Left colon (tissue), 2 donors: ENCODE measurements at regions not wholly inside any gene's neighbourhood (a gene's known extent, or its start where the extent isn't known, plus 50 kb on each side); places are given as distances from the start of the nearest gene placed in this dataset.

Experiments used
- ATAC-seq: fragments of 200-7000 bp; cut with Tn5 transposase; one replicate; pipeline ENCODE4 v1.9.1; 2020; ENCODE audit warnings: mild to moderate bottlenecking, moderate library complexity
- DNase-seq, 2 donors: peaks; one replicate each; pipeline ENCODE4 v3.0.0-alpha.2; 2020
- intact Hi-C, 2 donors: fragments of 100-400 bp; cut with DNase I in 1 of 2; cut with micrococcal nuclease in 1 of 2; formaldehyde crosslinking; loops; one replicate each; pipeline versions ENCODE4 v1.11.2 to v1.14.0; 2022; cut with DNase I, micrococcal nuclease
- donor health status: DM: no; HTN: no; CAD: no.
- donor health status: DM: yes; HTN: yes; CAD: no.

DNA sequence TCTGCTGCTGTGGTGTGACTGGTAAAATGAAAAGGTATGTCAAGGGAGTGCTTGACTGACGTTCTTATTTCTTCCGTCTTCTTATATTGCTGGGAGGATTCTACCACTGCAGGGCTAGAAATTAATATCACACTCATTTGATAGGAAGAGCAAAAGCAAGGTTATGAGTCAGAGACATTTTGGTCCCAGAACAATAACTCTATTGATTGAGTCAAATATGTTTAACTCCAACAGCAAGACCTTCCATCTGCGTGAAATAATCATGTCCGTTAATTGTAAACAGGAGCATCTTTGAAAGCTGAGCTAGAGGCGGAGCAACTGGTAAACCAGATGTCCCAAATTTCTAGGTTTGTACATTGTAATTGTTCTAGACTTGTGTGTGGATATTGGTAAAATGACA is 1293.6 kb downstream of the AACS start:
- intact Hi-C loops = no loop called here
- no peak for ATAC-seq
- no peak for DNase-seq

DNA sequence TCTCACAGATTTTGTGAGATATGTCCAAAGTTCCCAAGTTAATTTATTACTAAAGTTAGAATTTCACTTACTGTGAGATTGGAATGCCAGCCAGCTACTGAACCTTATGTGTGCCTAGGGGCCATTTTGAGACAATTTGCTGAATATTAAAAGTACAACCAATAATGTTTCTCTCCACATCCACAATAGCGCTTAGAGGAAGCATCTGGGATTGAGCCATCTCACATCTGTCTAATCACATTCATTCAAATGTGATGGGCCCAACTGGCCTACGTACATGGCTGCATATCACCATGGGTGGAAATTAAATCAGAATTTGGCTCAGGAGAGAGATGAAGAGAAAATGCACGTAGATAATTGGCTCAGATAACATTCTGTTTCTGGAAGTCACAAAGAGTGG is 1294.0 kb downstream of the AACS start:
- intact Hi-C loops = no loop called here
- ATAC-seq (no peak), DNase-seq (no peak)

DNA sequence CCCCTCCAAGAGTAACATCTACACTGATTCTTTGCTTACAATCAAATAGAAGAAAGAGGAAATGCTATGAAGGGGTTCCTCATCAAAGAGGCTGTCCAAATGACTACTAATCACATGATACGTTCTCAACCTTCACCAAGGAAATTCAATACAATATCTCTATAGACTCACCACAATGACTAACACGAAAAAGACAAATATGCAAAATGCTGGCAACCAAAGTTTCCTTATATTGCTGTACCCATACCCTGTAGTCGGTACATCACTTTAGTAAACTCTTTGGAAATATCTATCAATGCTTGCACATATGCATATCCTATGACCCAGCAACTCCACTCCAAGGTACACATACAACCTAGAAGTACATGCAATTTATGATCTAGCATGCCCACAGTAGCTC is 1296.6 kb downstream of the AACS start:
- DNase-seq (no peak), ATAC-seq (no peak)
- intact Hi-C loops = no loop called here

DNA sequence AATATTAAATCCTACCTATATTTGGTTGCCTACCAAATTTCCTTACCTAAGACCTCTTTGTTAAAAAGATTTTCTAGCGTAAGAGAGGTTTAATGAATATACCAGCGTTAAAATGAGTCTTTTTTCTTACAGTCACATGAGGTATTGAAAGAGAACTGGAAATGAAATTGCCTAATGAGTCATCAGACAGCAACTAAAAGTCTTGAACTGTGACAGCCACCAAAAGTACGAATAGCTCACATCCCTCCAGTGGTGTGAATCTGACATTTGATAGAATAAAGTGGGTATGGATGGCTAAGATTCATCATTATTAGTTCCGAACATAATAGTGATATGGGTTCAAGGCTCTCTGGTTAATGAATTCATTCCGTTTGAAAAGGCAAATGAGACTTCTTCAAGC is 1297.3 kb downstream of the AACS start:
- ATAC-seq (no peak), DNase-seq (no peak)
- intact Hi-C loops = no loop called here

DNA sequence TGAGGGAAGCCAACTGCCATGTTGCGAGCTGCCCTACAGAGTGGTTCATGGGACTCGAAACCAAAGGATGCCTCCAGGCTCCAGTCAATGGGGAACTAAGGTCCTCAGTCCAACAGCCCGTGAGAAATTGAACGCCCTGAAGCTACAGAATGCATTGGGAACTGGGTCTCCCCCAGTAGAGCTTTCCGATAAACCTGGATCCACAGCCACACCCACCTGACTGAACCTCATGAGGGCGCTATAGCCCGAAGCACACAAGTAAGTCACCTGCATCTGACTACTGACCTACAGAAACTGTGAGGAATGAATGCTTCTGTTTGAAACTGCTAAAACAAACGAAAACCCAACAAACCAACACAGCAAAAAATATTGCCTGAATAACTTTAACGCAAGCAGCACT is 1297.7 kb downstream of the AACS start:
- intact Hi-C loops = no loop called here
- DNase-seq = no peak
- ATAC-seq = no peak

DNA sequence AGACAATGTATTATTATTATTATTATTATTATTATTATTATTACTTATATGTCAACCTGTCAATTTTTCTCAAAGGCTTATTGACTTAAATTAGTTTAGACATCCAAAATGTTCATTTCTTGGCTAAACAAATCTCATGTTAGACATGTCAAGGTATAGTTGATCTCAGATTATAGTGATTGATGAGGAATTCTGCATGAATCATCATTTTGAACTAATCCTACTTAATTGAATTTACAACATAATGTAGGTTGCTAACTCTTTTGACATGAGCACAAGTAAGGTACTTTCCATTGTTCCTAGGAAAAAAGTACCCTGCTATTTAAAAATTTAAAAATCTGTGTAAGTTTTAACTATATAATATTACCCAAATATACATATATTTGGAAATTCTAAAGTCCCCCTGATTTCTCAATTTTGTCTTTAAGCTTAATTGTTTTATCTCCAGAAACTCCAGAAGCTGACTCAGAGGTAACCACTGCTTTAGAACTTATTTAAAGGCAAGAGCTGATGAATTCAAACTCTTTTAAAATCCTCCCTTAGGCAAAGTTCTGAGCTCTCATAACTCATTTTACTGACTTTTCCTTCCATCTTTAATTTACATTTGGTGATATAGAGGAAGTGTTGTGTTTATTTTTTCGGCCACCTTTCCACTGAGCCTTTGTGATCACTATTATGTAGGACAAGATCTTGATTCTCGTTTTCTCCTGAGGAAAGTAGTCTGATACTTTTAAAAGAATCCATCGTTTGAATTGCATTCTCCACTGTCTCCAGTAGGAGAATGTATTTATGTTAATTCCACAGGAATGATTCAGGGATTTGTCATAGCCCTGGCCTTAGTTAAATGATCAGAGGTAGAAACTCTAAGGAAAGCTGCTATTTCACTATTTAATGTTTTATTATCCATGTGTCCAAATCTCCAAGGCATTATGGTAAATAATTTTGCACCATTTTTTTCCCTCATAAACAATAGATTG is 1304.5 kb downstream of the AACS start:
- intact Hi-C loops = no loop called here
- ATAC-seq (no peak), DNase-seq (no peak)

DNA sequence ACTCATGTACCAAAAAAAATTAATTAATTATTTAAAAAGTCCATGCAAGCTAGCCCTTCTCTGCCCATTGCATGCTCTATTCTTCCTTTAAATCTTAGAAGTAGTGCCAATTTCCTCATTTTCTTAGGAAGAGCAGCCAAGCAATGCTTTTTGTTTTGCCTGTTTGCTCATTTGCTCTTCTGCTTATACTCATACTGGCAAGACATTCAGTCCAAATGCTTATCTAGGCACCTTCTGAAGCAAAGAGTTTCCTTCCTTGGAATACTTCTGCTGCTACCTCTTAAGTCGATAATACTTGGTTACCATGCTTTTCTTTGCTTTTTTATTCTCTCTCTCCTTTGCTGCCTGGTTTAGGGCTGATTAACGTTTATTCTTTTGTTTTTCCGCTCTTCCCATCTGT is 1318.3 kb downstream of the AACS start:
- ATAC-seq (no peak), DNase-seq (no peak)
- intact Hi-C loops = no loop called here

DNA sequence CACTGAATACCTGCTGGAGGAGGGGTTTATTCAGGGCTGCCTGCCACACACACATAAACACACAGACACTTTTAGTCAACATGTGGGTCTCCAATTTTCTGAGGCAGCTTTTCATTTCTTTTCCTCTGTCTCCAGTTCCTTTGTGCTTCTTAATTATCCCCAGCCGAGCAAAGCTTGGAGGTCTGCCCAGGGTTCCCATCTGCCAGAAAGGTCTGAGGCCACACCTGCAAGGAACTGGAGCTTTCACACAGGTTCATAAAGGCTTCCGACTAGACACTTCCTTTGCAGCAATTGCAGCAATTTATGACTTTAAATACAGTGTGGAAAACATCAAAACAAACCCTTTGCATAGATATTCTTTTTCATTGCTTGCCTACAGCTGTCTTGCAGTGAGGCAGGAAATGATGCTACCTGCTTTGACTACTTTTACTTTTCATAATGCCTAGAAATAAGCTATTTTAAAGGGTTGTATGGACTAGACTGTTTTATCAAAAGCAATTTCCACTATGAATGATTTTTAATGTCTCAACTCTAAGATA is 1318.9 kb downstream of the AACS start:
- ATAC-seq = no peak
- intact Hi-C loops = no loop called here
- no peak for DNase-seq

DNA sequence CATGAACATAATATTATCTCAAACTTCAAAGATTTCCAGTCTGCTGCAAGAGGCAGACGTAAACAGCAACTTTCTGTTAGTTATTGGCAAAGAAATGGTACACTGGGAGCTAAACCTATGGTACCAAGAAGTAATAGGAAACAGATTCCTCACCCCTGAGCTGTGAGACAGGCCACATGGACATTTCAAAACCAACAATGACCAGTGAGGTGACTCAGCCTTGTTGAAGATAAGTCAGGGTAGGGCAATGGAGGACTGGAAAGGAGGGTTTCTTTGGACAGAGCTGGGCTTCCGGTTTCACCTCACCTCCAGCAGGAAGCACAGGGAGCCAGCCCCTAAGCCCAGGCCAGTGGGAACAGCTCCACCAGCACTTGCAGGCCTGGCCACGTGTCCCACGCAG is 1320.5 kb downstream of the AACS start:
- intact Hi-C loops = no loop called here
- no peak for ATAC-seq
- DNase-seq = no peak

DNA sequence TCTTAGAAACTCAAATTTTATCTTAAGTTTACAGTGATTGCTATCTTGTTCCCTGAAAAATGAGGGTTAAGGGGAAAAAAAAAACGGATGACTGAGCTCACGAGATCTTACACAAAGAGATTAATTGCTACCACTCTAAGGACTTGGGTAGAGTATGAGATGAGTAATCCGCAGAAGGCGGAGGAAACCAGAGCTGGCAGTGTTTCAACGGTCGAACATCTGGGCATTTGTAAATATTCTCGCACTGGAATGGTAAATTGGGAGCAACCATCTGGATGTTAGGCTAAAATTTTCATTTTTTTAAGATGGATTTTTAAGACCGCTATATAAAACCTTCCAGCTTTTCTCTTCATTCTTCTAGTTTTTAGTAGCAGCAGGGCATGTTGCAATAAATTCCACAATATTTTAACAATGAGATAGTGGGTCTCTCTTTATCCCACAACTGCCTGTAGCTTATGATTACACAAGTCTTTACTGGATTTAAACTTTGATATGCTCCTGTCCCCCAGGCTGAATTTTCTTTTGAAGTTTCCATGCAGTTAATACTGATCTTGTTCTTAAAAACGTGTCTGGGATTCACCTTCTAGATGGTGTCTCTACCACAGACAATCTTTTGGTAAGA is 1324.1 kb downstream of the AACS start:
- DNase-seq = peak in 1 of 2 donors; percentile 14
- intact Hi-C loops = no loop called here
- no peak for ATAC-seq

DNA sequence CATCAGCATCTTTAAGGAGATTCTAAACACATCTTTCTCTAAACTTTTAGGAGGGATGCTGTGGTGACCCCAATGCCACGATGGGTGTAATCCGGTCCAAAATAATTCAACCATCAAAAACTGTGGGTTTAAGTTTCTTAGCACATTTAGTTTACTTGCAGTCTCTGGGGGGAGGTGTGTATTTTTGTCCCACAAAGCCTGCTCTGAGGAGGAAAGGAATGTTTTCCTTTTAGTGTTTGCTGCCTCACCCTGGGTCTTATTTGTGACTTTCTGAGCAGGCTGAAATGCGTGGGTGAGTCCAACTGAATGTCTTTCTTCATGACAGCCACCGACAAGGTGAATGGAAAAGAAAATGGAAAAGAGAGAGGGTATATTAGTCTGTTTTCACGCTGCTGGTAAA is 1324.7 kb downstream of the AACS start:
- intact Hi-C loops = no loop called here
- DNase-seq (no peak), ATAC-seq (no peak)

DNA sequence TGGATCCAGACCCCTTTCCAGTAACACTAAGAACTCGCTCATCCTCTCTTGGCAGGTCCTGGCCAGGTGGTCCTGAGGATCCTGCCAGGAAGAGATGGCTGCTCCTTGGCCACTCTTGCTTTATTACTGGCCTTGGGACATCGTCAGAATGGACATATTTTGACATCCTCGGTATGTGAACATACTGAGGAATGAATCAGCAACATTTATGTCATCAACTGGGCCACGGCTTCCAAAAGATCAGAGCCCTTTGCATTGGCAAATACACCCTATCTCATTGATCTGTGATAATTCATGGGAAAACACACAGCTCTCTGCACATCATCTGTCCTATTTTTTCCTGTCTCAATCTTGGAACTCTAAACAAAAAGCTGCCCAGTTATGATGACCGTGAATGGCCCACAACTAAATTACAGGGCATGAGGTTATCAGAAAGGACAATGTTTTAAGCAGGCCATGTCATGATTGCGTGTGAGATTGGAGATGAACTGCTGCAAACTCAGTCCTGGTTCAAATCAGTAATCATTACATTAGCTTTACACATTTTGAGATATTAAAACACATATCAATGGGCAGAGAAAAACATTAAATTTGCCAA is 1325.8 kb downstream of the AACS start:
- intact Hi-C loops = no loop called here
- ATAC-seq (no peak), DNase-seq (no peak)

DNA sequence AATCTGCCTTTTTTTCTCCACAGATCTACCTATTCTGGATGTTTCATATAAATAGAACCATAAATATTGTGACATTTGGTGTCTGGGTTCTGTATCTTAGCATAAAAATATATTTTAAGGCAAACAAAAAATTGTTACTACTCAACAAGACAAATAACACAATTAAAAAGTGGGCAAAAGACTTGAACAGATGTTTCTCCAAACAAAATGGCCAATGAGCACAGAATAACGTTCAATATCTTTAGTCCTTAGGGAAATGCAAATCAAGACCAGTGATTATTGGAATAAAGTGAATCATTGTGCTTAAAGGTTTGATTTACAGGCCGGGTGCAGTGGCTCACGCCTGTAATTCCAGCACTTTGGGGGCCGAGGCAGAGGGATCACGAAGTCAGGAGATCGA is 1331.3 kb downstream of the AACS start:
- intact Hi-C loops = no loop called here
- DNase-seq (no peak), ATAC-seq (no peak)

DNA sequence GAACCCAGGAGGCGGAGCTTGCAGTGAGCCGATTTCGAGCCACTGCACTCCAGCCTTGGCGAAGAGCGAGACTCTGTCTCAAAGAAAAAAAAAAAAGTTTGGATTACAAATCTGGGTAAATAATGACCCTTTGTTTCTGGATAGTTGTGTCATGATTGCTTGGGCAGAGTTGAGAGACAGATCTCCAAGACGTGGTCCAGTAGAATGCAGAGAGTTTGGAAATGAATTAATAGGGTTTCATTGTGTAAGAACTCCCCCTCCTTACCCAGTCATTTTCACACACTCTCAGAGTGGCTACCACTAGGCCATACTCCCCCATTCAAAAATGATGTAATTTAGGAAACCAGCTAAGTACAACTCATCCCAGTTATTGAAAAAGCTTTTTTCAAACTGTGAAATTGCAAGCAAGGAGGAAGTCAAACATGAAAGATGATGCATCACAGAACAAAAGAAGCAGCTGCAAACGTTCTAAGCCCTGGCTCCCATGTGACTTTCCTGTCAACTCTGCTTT is 1331.9 kb downstream of the AACS start:
- DNase-seq (no peak), ATAC-seq (no peak)
- intact Hi-C loops = no loop called here

DNA sequence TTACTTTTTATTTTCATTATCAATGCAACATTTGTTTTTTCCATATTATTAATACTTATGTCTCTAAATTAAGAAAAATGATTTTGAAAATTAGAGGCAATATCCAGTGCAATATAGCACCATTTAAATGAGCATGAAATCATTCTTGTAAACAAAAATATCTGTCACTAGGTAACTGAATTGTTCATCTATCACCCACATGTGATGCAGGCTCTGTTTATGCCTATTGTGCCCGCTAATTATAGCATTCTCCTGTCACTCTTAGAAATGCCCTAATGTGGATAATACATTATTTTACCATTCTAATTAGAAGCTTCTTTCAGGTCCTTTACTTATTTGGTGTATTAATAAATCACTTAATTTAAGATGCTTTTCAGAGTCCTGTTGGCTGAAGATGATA is 1332.4 kb downstream of the AACS start:
- no peak for ATAC-seq
- DNase-seq = no peak
- intact Hi-C loops = no loop called here

DNA sequence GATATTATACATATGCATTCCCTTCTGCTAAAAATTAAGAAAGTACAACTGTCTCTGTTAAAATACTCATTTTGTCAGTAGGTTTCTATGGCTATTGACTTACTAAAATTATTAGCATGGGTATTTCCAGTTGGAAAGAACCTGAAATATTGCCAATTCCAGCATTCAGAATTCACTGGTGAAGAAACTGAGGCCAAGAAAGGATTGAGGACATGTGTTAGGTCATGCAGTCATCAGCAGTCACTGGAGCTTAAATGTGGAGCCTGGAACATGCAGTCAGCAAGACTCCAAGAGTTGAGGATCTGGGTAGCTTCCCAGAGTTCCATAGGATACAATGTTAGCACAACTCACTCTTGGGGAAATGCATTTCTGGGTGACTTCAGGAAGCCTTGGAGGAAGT is 1335.6 kb downstream of the AACS start:
- ATAC-seq = no peak
- DNase-seq = no peak
- intact Hi-C loops = no loop called here

DNA sequence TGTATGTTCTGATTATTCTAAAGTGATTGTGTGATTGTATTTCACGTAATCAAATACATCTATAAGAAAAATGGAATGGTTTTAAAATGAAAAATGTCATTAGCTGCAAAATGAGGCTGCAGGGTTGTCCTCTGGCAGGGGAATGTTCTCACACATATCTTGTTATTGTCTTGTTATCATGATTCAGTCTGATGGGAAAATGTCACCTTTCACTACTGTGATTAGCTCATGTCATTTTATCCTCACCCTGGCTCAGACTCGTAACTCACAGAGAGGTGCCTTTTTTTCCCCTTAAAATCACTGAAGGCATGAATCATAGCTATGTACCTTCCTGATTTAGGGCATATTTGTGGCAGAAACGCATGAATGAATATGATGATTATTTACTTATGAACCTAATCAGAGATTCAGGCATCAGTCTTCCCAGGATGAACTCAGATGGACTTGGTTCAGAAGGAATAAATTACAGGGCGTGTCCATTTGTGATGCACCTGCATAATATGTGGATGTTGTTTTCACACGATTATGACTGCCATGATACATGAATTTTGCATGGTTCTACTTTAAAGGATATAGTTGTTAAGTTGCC is 1339.2 kb downstream of the AACS start:
- DNase-seq (no peak), ATAC-seq (no peak)
- intact Hi-C loops = no loop called here

DNA sequence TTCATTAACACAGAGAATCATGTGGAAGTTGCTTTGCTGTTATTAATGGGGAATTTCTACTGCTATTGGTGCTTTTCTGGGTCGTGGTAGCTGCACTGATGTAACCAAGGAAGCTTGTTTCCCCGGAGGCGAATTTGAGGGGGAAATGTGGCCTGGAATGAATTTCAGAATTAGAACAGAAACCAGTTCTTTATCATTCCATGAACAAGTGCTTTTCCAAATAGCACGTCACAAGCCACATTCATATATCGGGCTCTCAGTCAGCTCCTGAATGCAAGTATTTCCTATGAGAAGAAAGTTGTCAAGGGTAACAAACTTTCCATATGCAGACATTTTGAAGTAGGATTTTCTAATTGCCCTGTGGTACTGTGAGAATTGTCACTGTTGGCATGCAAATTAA is 1353.2 kb downstream of the AACS start:
- no peak for DNase-seq

DNA sequence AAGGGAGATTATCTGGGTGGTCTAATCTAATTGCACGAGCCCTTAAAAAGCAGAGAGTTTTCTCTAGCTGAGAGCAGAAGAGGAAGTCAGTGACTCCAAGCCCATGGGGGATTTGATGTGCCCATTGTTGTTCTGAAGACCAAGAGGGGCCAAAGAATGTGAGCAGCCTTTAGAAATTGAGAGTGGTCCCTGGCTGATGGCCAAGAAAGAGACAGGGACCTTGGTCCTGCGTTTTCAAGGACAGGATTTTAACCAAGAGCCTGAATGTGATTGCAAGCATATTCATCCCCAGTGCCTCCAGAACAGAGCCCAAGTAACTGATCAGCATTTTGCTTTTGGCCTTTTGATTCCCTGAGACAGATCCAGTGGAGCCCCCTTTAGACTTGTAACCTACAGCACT is 1353.9 kb downstream of the AACS start:
- DNase-seq (no peak), ATAC-seq (no peak)
- intact Hi-C loops = no loop called here

More for the DNA sequence above, 1353.2 kb downstream of the AACS start:
- intact Hi-C loops = no loop called here
- no peak for ATAC-seq
